Glutamatergic neuron (in vitro differentiated cells): ENCODE measurements at regions not wholly inside any gene's neighbourhood (a gene's known extent, or its start where the extent isn't known, plus 50 kb on each side); places are given as distances from the start of the nearest gene placed in this dataset.

ENCODE experiments used
- DNase-seq: peaks from one replicate; pipeline ENCODE4 v3.0.0; 2022
- H3K27ac Mint-ChIP-seq: one replicate; pipeline ENCODE4 v1.8.0; 2020; ENCODE audit warnings: mild to moderate bottlenecking, mixed read lengths, inconsistent platforms; ENCODE audit not compliant: unreplicated experiment
- H3K27me3 Mint-ChIP-seq: one replicate; pipeline ENCODE4 v1.8.0; 2020; ENCODE audit warnings: mild to moderate bottlenecking, moderate library complexity, mixed read lengths, inconsistent platforms; ENCODE audit not compliant: unreplicated experiment
- H3K36me3 Mint-ChIP-seq: one replicate; pipeline ENCODE4 v1.8.0; 2020; ENCODE audit warnings: mild to moderate bottlenecking, mixed read lengths, inconsistent platforms; ENCODE audit not compliant: unreplicated experiment
- H3K4me1 Mint-ChIP-seq: one replicate; pipeline ENCODE4 v1.8.0; 2020; ENCODE audit warnings: mild to moderate bottlenecking, low read depth, mixed read lengths, inconsistent platforms; ENCODE audit not compliant: unreplicated experiment
- H3K4me3 Mint-ChIP-seq: one replicate; pipeline ENCODE4 v1.8.0; 2020; ENCODE audit warnings: mild to moderate bottlenecking, mixed read lengths, inconsistent platforms; ENCODE audit not compliant: unreplicated experiment
- H3K9me3 Mint-ChIP-seq: one replicate; pipeline ENCODE4 v1.8.0; 2020; ENCODE audit warnings: mild to moderate bottlenecking, moderate library complexity, mixed read lengths, inconsistent platforms; ENCODE audit not compliant: unreplicated experiment
- CTCF ChIP-seq: fragments of 200-600 bp; sonication (generic); IDR thresholded peaks from one replicate; pipeline ENCODE4 v1.5.0; 2021; ENCODE audit not compliant: partially characterized antibody, unreplicated experiment

- Mint-ChIP-seq H3K27me3 (no peaks in the 10 kb centered on the region), H3K4me3 (no peak overlapping the region), H3K27ac (no peak overlapping the region), H3K9me3 (peaks cover 7% of the 10 kb centered on the region), H3K4me1 (no peaks in the 10 kb centered on the region), H3K36me3 (peaks cover 12% of the 10 kb centered on the region)
- TF ChIP-seq CTCF, result no peak
- no peak for DNase-seq
Observed at GRCh38 chr12:27907766-27908165, 64.8 kb downstream of the PTHLH start.

GRCh38 chr12:27906658-27907473 lies 65.7 kb downstream of the PTHLH start:
- peaks cover 7% of the 10 kb centered on the region for H3K9me3 Mint-ChIP-seq
- H3K4me3 Mint-ChIP-seq, result no peak overlapping the region
- H3K27ac Mint-ChIP-seq, result no peak overlapping the region
- H3K27me3 Mint-ChIP-seq, result no peaks in the 10 kb centered on the region
- no peak for TF ChIP-seq CTCF
- H3K36me3 Mint-ChIP-seq, result peaks cover 12% of the 10 kb centered on the region
- H3K4me1 Mint-ChIP-seq, result no peaks in the 10 kb centered on the region
- DNase-seq, result no peak

GRCh38 chr12:27906127-27906500 lies 66.4 kb downstream of the PTHLH start:
- no peak for TF ChIP-seq CTCF
- DNase-seq, result no peak
- no peaks in the 10 kb centered on the region for H3K4me1 Mint-ChIP-seq

GRCh38 chr12:27905285-27906126 lies 67.0 kb downstream of the PTHLH start:
- Mint-ChIP-seq H3K4me1 (no peaks in the 10 kb centered on the region), H3K27me3 (no peaks in the 10 kb centered on the region), H3K9me3 (peaks cover 4% of the 10 kb centered on the region), H3K36me3 (peaks cover 7% of the 10 kb centered on the region), H3K4me3 (peak overlapping the region; percentile 1), H3K27ac (no peak overlapping the region)
- TF ChIP-seq CTCF, result no peak
- DNase-seq, result no peak

More at GRCh38 chr12:27906127-27906500, 66.4 kb downstream of the PTHLH start:
- peak overlapping the region; percentile 20 for H3K27ac Mint-ChIP-seq
- no peak overlapping the region for H3K4me3 Mint-ChIP-seq
- peaks cover 8% of the 10 kb centered on the region for H3K36me3 Mint-ChIP-seq
- no peaks in the 10 kb centered on the region for H3K27me3 Mint-ChIP-seq
- peaks cover 4% of the 10 kb centered on the region for H3K9me3 Mint-ChIP-seq

- TF ChIP-seq CTCF, result no peak
- H3K4me3 Mint-ChIP-seq, result no peak overlapping the region
- H3K27ac Mint-ChIP-seq, result no peak overlapping the region
- no peak for DNase-seq
- H3K9me3 Mint-ChIP-seq, result no peaks in the 10 kb centered on the region
- H3K27me3 Mint-ChIP-seq, result no peaks in the 10 kb centered on the region
- H3K4me1 Mint-ChIP-seq, result no peaks in the 10 kb centered on the region
- peaks cover 3% of the 10 kb centered on the region for H3K36me3 Mint-ChIP-seq
Observed at GRCh38 chr12:27902651-27903050, 69.9 kb downstream of the PTHLH start.
